Vagina (tissue), 2 donors: ENCODE measurements at regions not wholly inside any gene's neighbourhood (a gene's known extent, or its start where the extent isn't known, plus 50 kb on each side); places are given as distances from the start of the nearest gene placed in this dataset.

Experiments used
- DNase-seq, 2 donors: peaks; one replicate each; pipeline ENCODE4 v3.0.0-alpha.2; 2017; ENCODE audit errors: extremely low spot score in 2 of 2
- H3K27ac ChIP-seq: fragments of 200-600 bp; sonication (generic); one replicate; pipeline ENCODE4 v1.5.1; 2019
- H3K27me3 ChIP-seq: fragments of 200-600 bp; sonication (generic); one replicate; pipeline ENCODE4 v1.5.1; 2019
- H3K36me3 ChIP-seq, 2 donors: fragments of 200-600 bp; sonication (generic); one replicate each; pipeline ENCODE4 v1.5.1; 2017 to 2019
- H3K4me1 ChIP-seq: fragments of 200-600 bp; sonication (generic); one replicate; pipeline ENCODE4 v1.5.1; 2019
- H3K4me3 ChIP-seq, 2 donors: fragments of 200-600 bp; sonication (generic); 1 replicate in 1 of 2; 2 replicates in 1 of 2; pipeline ENCODE4 v1.5.1; 2016 to 2019
- H3K9me3 ChIP-seq: fragments of 200-600 bp; sonication (generic); one replicate; pipeline ENCODE4 v1.5.1; 2019
- POLR2A ChIP-seq, 2 donors: fragments of 450-650 bp; IDR thresholded peaks; one replicate each; pipeline ENCODE4 v1.6.1; 2017; ENCODE audit warnings: antibody characterized with exemption in 2 of 2, mild to moderate bottlenecking in 2 of 2, moderate library complexity in 2 of 2
- POLR2AphosphoS5 ChIP-seq, 2 donors: sonication (generic); formaldehyde crosslinking; IDR thresholded peaks; one replicate each; pipeline ENCODE4 v1.9.0; 2017; ENCODE audit warnings: antibody characterized with exemption in 2 of 2, mild to moderate bottlenecking in 2 of 2, low read depth in 1 of 2; ENCODE audit not compliant: insufficient read depth in 1 of 2
- intact Hi-C: fragments of 100-400 bp; cut with DNase I; formaldehyde crosslinking; loops from one replicate; pipeline ENCODE4 v1.15.1; 2023
- TF ChIP-seq, protein P1 (sequence below), 3 experiments: fragments of 450-650 bp in 2 of 3; fragments of 200-600 bp in 1 of 3; sonication (generic) in 1 of 3; IDR thresholded peaks; one replicate each; pipeline ENCODE4 v1.5.1; 2017 to 2019; ENCODE audit warnings: antibody characterized with exemption in 3 of 3, mild to moderate bottlenecking in 2 of 3, moderate library complexity in 2 of 3

DNA sequence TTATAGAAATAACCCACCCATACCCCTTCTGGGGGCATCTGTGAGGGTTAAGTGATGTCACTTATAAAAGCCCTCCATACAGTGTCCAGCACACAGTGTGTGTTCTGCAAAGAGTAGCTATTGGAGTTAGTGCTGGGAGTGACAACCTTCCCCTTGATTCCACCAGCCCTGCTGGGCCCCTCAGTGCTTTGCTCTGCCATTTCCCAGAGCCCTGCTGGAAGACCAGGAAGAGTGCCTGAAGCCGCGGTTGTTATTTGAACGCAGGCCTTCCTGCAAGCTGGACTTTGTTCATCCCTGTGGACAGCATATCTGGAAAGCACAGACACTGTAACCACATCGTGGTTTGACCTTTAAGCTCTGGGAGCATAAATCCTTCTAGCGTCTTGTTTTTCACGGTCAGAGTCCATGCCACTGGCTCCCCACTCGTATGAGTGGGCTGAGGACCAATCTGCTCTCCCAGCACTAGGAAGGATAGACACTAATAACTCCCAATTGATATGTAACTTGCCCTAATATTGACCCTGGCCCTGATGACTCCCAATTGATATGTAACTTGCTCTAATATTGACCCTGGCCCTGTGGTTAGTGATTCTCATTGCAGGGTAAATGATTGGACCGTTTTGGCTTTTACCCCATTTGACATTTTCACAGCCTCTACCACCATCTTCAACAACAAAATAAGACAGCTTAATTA lies 297.1 kb upstream of the MAF start:
- no peaks in the 10 kb centered on the region for H3K9me3 ChIP-seq
- TF ChIP-seq, protein P1, sequence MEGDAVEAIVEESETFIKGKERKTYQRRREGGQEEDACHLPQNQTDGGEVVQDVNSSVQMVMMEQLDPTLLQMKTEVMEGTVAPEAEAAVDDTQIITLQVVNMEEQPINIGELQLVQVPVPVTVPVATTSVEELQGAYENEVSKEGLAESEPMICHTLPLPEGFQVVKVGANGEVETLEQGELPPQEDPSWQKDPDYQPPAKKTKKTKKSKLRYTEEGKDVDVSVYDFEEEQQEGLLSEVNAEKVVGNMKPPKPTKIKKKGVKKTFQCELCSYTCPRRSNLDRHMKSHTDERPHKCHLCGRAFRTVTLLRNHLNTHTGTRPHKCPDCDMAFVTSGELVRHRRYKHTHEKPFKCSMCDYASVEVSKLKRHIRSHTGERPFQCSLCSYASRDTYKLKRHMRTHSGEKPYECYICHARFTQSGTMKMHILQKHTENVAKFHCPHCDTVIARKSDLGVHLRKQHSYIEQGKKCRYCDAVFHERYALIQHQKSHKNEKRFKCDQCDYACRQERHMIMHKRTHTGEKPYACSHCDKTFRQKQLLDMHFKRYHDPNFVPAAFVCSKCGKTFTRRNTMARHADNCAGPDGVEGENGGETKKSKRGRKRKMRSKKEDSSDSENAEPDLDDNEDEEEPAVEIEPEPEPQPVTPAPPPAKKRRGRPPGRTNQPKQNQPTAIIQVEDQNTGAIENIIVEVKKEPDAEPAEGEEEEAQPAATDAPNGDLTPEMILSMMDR (IDR thresholded peaks at IDR 0.05) = no peak
- no peak for TF ChIP-seq POLR2AphosphoS5 (IDR thresholded peaks at IDR 0.05; ENCODE audit: insufficient read depth in 1 of 2, low read depth in 1 of 2)
- TF ChIP-seq POLR2A (IDR thresholded peaks at IDR 0.05) = no peak
- intact Hi-C loops = no loop called here

DNA sequence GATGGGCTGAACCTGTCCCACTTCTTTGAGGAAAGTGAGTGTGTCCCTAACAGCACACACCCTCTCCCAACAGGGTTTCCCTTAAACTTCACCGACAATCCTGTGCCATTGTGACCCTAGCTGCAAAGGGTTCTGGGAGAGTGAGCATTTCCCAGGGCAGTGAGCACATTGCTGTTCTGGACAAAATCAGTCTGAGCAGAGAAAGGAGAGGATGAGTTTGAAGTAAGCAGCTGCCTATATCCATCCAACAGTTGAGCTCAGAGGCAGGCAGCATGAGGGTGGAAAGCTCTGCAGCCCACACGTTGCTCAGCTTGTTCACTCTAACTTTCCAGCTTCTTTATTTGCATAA lies 296.5 kb upstream of the MAF start:
- no peak for DNase-seq
- no peaks in the 10 kb centered on the region for H3K36me3 ChIP-seq
- no peak overlapping the region for H3K27ac ChIP-seq
- H3K27me3 ChIP-seq = no peaks in the 10 kb centered on the region
- H3K9me3 ChIP-seq = no peaks in the 10 kb centered on the region
- H3K4me3 ChIP-seq = no peak overlapping the region
- intact Hi-C loops = no loop called here
- H3K4me1 ChIP-seq = no peaks in the 10 kb centered on the region
- TF ChIP-seq POLR2AphosphoS5 (IDR thresholded peaks at IDR 0.05; ENCODE audit: insufficient read depth in 1 of 2, low read depth in 1 of 2) (no peak), POLR2A (IDR thresholded peaks at IDR 0.05) (no peak)
- TF ChIP-seq, protein P1 (IDR thresholded peaks at IDR 0.05) = no peak

More for the DNA sequence above, 297.1 kb upstream of the MAF start:
- no peaks in the 10 kb centered on the region for H3K36me3 ChIP-seq
- H3K27me3 ChIP-seq = no peaks in the 10 kb centered on the region
- no peak overlapping the region for H3K4me3 ChIP-seq
- no peaks in the 10 kb centered on the region for H3K4me1 ChIP-seq
- no peak overlapping the region for H3K27ac ChIP-seq
- no peak for DNase-seq

DNA sequence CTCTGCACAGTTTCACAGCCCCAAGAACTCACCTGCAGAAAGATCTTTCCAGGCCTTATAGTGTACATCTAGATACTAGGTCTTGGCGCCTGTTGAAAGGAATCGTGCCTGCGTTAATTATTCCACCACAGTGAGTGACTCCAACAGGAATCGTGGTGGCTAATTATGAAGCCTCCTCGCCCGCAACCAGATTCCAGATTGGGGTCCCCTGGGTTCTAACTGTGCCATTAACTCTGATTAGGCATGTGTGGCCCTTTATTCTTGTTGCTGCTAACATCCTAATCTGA lies 295.3 kb upstream of the MAF start:
- Histone ChIP-seq H3K4me3 (no peak overlapping the region), H3K36me3 (no peaks in the 10 kb centered on the region), H3K9me3 (no peaks in the 10 kb centered on the region), H3K4me1 (no peaks in the 10 kb centered on the region), H3K27ac (no peak overlapping the region), H3K27me3 (no peaks in the 10 kb centered on the region)
- intact Hi-C loops = no loop called here
- peak in 1 of 2 donors; percentile 74 for DNase-seq
- no peak for TF ChIP-seq POLR2A (IDR thresholded peaks at IDR 0.05)
- TF ChIP-seq, protein P1 (IDR thresholded peaks at IDR 0.05) = no peak
- TF ChIP-seq POLR2AphosphoS5 (IDR thresholded peaks at IDR 0.05; ENCODE audit: insufficient read depth in 1 of 2, low read depth in 1 of 2) = no peak

DNA sequence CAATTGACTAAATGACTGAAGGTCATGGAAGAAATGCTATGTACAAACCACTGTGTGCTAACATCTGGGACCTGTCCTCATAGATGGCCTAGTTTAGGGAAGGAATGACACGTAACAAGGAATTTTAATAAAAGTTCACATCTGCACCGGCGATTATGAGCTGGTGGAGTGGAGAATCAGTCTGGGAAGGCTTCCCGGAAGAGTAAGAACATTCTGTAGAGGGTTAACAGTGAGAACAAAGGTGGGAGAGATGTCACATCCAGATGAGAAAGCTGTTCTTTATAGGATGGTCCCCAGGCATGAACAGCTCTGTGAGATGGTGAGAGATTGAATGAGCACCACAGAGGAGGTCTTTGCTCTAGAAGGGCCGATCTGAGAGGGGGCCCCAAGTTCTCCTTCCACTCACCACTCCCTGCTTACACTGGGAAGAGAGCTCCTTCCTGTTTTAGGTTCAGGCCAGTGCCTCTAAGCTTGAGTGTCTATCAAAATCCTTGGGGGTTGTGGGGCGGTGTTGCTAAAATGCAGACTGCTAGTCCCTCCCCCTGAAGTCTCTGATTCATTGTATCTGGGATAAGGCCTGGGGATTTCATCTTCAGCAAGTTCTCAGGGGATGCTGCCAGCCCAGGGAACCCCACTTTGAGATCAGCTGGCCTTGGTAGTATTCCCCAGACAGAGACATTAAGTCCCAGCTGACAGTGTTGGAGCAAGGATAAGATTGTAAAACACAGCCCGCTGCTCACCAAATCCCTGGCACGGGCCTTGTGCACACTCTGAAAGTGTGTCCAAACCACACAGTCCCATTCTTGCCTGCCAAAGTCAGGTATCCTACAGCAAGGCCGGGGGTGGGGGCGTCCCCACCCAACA lies 294.7 kb upstream of the MAF start:
- TF ChIP-seq POLR2AphosphoS5 (IDR thresholded peaks at IDR 0.05; ENCODE audit: insufficient read depth in 1 of 2, low read depth in 1 of 2) = no peak
- TF ChIP-seq, protein P1 (IDR thresholded peaks at IDR 0.05) = no peak
- no peak overlapping the region for H3K27ac ChIP-seq
- no peaks in the 10 kb centered on the region for H3K27me3 ChIP-seq
- no peak overlapping the region for H3K4me3 ChIP-seq
- DNase-seq = peak in 1 of 2 donors; percentile 54
- intact Hi-C loops = no loop called here
- H3K9me3 ChIP-seq = no peaks in the 10 kb centered on the region
- H3K36me3 ChIP-seq = no peaks in the 10 kb centered on the region
- no peaks in the 10 kb centered on the region for H3K4me1 ChIP-seq

DNA sequence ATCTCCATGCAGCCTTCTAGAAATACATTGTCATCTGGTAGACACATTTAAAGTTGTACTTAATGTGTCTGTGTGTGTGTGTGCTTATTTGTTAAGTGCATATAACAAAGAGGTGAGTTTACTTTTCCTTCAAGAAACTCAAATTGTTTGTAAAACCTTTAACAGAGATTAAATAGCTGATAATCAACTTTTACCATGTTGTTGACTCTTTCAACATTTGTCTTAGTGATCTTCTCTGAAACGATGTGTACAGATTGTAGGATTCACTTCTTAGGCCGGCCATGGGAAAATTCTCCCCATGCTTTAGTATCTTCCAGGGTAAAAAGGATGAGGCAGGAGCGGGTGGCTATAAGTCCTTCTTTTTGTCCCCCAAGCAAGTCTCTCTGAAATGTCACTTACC lies 292.9 kb upstream of the MAF start:
- H3K4me3 ChIP-seq = no peak overlapping the region
- intact Hi-C loops = no loop called here
- H3K4me1 ChIP-seq = no peaks in the 10 kb centered on the region
- no peak for TF ChIP-seq POLR2AphosphoS5 (IDR thresholded peaks at IDR 0.05; ENCODE audit: insufficient read depth in 1 of 2, low read depth in 1 of 2)
- TF ChIP-seq POLR2A (IDR thresholded peaks at IDR 0.05) = no peak
- TF ChIP-seq, protein P1 (IDR thresholded peaks at IDR 0.05) = no peak
- H3K9me3 ChIP-seq = no peaks in the 10 kb centered on the region
- no peaks in the 10 kb centered on the region for H3K36me3 ChIP-seq
- H3K27me3 ChIP-seq = no peaks in the 10 kb centered on the region
- DNase-seq = no peak
- H3K27ac ChIP-seq = no peak overlapping the region
